ENCODE measurements at regions not wholly inside any gene's neighbourhood (a gene's known extent, or its start where the extent isn't known, plus 50 kb on each side); places are given as distances from the start of the nearest gene placed in this dataset.

- DNase-seq (ENCODE audit: low spot score): no peak
- H3K27me3 Mint-ChIP-seq (ENCODE audit: low read depth): peaks cover 1% of the 10 kb centered on the region
- TF ChIP-seq CTCF (IDR thresholded peaks at IDR 0.05): no peak
- H3K9me3 Mint-ChIP-seq (ENCODE audit: low read depth): no peaks in the 10 kb centered on the region
- no peaks in the 10 kb centered on the region for H3K36me3 Mint-ChIP-seq (ENCODE audit: low read depth)
- H3K27ac Mint-ChIP-seq (ENCODE audit: unreplicated experiment): no peak overlapping the region
- H3K4me1 Mint-ChIP-seq (ENCODE audit: low read depth): peaks cover 9% of the 10 kb centered on the region
- no peak overlapping the region for H3K4me3 Mint-ChIP-seq (ENCODE audit: unreplicated experiment)
These were observed 66.1 kb upstream of the ZNF648 start for GRCh38 chr1:182127656-182128055.

- Mint-ChIP-seq H3K27me3 (ENCODE audit: low read depth) (no peaks in the 10 kb centered on the region), H3K27ac (ENCODE audit: unreplicated experiment) (no peak overlapping the region), H3K36me3 (ENCODE audit: low read depth) (no peaks in the 10 kb centered on the region), H3K4me3 (ENCODE audit: unreplicated experiment) (no peak overlapping the region), H3K4me1 (ENCODE audit: low read depth) (peaks cover 22% of the 10 kb centered on the region), H3K9me3 (ENCODE audit: low read depth) (no peaks in the 10 kb centered on the region)
- no peak for DNase-seq (ENCODE audit: low spot score)
- no peak for TF ChIP-seq CTCF (IDR thresholded peaks at IDR 0.05)
These were observed 64.8 kb upstream of the ZNF648 start for GRCh38 chr1:182126272-182126800.

- H3K4me1 Mint-ChIP-seq (ENCODE audit: low read depth): peaks cover 38% of the 10 kb centered on the region
- H3K36me3 Mint-ChIP-seq (ENCODE audit: low read depth): no peaks in the 10 kb centered on the region
- H3K9me3 Mint-ChIP-seq (ENCODE audit: low read depth): no peaks in the 10 kb centered on the region
- DNase-seq (ENCODE audit: low spot score): no peak
- no peak overlapping the region for H3K4me3 Mint-ChIP-seq (ENCODE audit: unreplicated experiment)
- H3K27ac Mint-ChIP-seq (ENCODE audit: unreplicated experiment): no peak overlapping the region
- H3K27me3 Mint-ChIP-seq (ENCODE audit: low read depth): no peaks in the 10 kb centered on the region
- no peak for TF ChIP-seq CTCF (IDR thresholded peaks at IDR 0.05)
These were observed 61.4 kb upstream of the ZNF648 start for GRCh38 chr1:182122913-182123260.

- DNase-seq (ENCODE audit: low spot score): no peak
- Mint-ChIP-seq H3K4me1 (ENCODE audit: low read depth) (peaks cover 38% of the 10 kb centered on the region), H3K9me3 (ENCODE audit: low read depth) (no peaks in the 10 kb centered on the region), H3K36me3 (ENCODE audit: low read depth) (no peaks in the 10 kb centered on the region), H3K27me3 (ENCODE audit: low read depth) (no peaks in the 10 kb centered on the region), H3K4me3 (ENCODE audit: unreplicated experiment) (no peak overlapping the region), H3K27ac (ENCODE audit: unreplicated experiment) (no peak overlapping the region)
- no peak for TF ChIP-seq CTCF (IDR thresholded peaks at IDR 0.05)
These were observed 60.9 kb upstream of the ZNF648 start for GRCh38 chr1:182122256-182122912.

DNA sequence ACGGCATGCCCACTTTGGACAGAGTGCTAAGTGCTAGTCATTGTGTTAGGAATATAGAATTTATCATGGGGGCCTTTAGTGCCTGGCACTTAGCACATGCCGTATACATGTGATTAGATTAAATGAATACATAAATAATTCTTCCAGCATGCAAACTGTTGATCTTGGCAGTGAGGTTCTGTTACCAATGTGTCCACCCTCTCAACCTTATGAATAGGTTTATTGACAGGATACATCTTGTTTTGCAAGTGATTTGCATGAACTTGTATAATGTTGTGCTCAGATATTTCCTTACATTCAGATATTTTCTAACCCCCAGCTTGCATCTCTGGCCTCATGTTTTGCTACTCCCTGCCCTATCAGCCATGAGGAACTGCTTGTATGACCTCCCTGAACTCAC lies 60.3 kb upstream of the ZNF648 start:
- H3K27me3 Mint-ChIP-seq (ENCODE audit: low read depth): no peaks in the 10 kb centered on the region
- peaks cover 35% of the 10 kb centered on the region for H3K4me1 Mint-ChIP-seq (ENCODE audit: low read depth)
- TF ChIP-seq CTCF (IDR thresholded peaks at IDR 0.05): no peak
- no peak overlapping the region for H3K27ac Mint-ChIP-seq (ENCODE audit: unreplicated experiment)
- H3K4me3 Mint-ChIP-seq (ENCODE audit: unreplicated experiment): no peak overlapping the region
- no peaks in the 10 kb centered on the region for H3K36me3 Mint-ChIP-seq (ENCODE audit: low read depth)
- DNase-seq (ENCODE audit: low spot score): no peak
- no peaks in the 10 kb centered on the region for H3K9me3 Mint-ChIP-seq (ENCODE audit: low read depth)
